UCSD-AML1 (cell line): ENCODE measurements at regions not wholly inside any gene's neighbourhood (a gene's known extent, or its start where the extent isn't known, plus 50 kb on each side); places are given as distances from the start of the nearest gene placed in this dataset.

Source experiments
- DNase-seq: peaks from one replicate; lab custom pipeline; 2025; ENCODE audit not compliant: unreplicated experiment; lab: John Stamatoyannopoulos, UW

DNA sequence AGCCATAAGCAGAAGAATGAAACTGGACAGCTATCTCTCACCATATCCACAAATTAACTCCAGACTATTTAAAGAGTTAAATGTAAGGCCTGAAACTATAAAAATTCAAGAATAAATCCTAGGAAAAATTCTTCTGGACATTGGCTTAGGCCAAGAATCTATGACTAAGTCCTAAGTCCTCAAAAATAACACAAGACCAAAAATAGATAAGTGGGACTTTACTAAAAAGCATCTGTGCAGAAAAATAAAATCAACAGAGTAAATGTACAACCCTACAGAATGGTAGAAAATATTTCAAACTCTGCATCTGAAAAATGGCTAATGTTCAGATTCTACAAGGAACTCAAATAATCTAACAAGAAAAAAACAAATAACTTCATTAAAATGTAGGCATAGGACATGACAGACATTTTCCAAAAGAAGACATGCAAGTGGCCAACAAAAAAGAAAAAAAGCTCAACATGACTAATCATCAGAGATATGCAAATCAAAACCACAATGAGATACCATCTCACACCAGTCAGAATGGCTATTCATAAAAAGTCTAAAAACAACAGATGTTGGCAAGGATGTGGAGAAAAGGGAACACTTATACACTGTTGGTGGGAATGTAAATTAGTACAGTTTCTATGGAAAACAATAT is 61.0 kb upstream of the PPFIA2 start:
- DNase-seq, result no peak

GRCh38 chr12:81815611-81816010 is 56.5 kb upstream of the PPFIA2 start:
- DNase-seq, result no peak

- DNase-seq, result no peak
Measured at GRCh38 chr12:81811778-81812125, 52.6 kb upstream of the PPFIA2 start.

- DNase-seq, result peak; percentile 5
Measured at GRCh38 chr12:81811061-81811777, 52.1 kb upstream of the PPFIA2 start.

- DNase-seq, result no peak
Measured at GRCh38 chr12:81809829-81810595, 50.9 kb upstream of the PPFIA2 start.

DNA sequence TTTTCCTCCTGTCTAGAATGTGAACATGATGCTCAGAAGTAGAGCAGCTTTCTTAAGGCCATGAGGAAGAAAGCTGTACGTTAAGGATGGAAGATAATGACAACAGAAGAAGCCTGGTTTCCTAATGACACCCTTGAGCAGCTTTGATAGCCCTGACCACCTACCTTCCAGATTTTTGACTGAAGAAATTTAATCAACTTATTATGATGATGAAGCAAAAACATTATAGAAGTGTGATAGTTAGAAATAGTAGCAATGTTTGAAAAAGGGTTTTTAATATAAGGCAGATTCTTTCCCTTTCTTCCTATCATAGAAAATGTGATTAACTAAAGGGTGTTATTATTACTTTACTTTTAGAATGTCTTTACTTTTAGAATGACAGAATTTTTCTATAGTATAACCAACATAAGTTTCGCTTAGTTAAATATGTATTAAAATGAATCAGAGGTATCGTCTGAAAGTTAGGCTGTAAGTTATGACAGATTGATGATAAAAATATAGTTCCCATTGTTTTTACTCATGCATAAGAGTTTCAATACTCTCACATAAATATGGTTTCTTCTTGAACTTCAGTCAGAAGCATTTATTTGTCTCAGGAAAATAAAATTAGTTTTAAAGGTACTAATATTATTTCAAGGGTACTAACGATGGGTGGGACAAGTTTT is 50.1 kb upstream of the PPFIA2 start:
- DNase-seq, result no peak
